Cardiac muscle cell (in vitro differentiated cells and primary cell): ENCODE measurements at regions not wholly inside any gene's neighbourhood (a gene's known extent, or its start where the extent isn't known, plus 50 kb on each side); places are given as distances from the start of the nearest gene placed in this dataset.

Source experiments
- DNase-seq, 2 donors: peaks; one replicate each; pipeline versions ENCODE4 v3.0.0 to v3.0.0-alpha.2; 2010 to 2017; ENCODE audit warnings: low read depth in 1 of 2, low spot score in 1 of 2
- H3K27ac ChIP-seq: fragments of 200-600 bp; sonication (generic); 2 replicates; pipeline ENCODE4 v1.5.1; 2016
- H3K27me3 ChIP-seq: fragments of 200-600 bp; sonication (generic); 2 replicates; pipeline ENCODE4 v1.6.0; 2016; ENCODE audit warnings: control low read depth
- H3K36me3 ChIP-seq: fragments of 200-600 bp; sonication (generic); 2 replicates; pipeline ENCODE4 v1.5.1; 2016; ENCODE audit warnings: control low read depth
- H3K4me1 ChIP-seq: fragments of 200-600 bp; sonication (generic); 2 replicates; pipeline ENCODE4 v1.8.1; 2017; ENCODE audit warnings: low read depth, mild to moderate bottlenecking, mixed run types
- H3K4me3 ChIP-seq: fragments of 200-600 bp; sonication (generic); 2 replicates; pipeline ENCODE4 v1.5.1; 2016; ENCODE audit warnings: mild to moderate bottlenecking
- H3K9me3 ChIP-seq: fragments of 200-600 bp; sonication (generic); 2 replicates; pipeline ENCODE4 v1.5.1; 2017; ENCODE audit warnings: low read depth, mild to moderate bottlenecking, control low read depth
- TF ChIP-seq, protein P1 (sequence below): IDR thresholded peaks from 2 replicates; pipeline ENCODE4 v1.5.1; 2012; ENCODE audit warnings: low read depth, mild to moderate bottlenecking, low read length

GRCh38 chr6:163965426-163966348 is 551.2 kb downstream of the QKI start:
- H3K4me3 ChIP-seq = no peak overlapping the region
- TF ChIP-seq, protein P1, sequence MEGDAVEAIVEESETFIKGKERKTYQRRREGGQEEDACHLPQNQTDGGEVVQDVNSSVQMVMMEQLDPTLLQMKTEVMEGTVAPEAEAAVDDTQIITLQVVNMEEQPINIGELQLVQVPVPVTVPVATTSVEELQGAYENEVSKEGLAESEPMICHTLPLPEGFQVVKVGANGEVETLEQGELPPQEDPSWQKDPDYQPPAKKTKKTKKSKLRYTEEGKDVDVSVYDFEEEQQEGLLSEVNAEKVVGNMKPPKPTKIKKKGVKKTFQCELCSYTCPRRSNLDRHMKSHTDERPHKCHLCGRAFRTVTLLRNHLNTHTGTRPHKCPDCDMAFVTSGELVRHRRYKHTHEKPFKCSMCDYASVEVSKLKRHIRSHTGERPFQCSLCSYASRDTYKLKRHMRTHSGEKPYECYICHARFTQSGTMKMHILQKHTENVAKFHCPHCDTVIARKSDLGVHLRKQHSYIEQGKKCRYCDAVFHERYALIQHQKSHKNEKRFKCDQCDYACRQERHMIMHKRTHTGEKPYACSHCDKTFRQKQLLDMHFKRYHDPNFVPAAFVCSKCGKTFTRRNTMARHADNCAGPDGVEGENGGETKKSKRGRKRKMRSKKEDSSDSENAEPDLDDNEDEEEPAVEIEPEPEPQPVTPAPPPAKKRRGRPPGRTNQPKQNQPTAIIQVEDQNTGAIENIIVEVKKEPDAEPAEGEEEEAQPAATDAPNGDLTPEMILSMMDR = no peak
- no peaks in the 10 kb centered on the region for H3K36me3 ChIP-seq
- H3K9me3 ChIP-seq = no peaks in the 10 kb centered on the region
- H3K27ac ChIP-seq = peak overlapping the region; percentile 93
- H3K27me3 ChIP-seq = no peaks in the 10 kb centered on the region
- DNase-seq = peak in 1 of 2 donors; percentile 55
- H3K4me1 ChIP-seq = peaks cover 40% of the 10 kb centered on the region

- no peaks in the 10 kb centered on the region for H3K36me3 ChIP-seq
- DNase-seq = no peak
- H3K4me3 ChIP-seq = no peak overlapping the region
- TF ChIP-seq, protein P1 = no peak
- H3K27me3 ChIP-seq = no peaks in the 10 kb centered on the region
- H3K27ac ChIP-seq = peak overlapping the region; percentile 93
- H3K4me1 ChIP-seq = peaks cover 44% of the 10 kb centered on the region
- H3K9me3 ChIP-seq = no peaks in the 10 kb centered on the region
Measured at GRCh38 chr6:163964789-163965188, 550.3 kb downstream of the QKI start.

DNA sequence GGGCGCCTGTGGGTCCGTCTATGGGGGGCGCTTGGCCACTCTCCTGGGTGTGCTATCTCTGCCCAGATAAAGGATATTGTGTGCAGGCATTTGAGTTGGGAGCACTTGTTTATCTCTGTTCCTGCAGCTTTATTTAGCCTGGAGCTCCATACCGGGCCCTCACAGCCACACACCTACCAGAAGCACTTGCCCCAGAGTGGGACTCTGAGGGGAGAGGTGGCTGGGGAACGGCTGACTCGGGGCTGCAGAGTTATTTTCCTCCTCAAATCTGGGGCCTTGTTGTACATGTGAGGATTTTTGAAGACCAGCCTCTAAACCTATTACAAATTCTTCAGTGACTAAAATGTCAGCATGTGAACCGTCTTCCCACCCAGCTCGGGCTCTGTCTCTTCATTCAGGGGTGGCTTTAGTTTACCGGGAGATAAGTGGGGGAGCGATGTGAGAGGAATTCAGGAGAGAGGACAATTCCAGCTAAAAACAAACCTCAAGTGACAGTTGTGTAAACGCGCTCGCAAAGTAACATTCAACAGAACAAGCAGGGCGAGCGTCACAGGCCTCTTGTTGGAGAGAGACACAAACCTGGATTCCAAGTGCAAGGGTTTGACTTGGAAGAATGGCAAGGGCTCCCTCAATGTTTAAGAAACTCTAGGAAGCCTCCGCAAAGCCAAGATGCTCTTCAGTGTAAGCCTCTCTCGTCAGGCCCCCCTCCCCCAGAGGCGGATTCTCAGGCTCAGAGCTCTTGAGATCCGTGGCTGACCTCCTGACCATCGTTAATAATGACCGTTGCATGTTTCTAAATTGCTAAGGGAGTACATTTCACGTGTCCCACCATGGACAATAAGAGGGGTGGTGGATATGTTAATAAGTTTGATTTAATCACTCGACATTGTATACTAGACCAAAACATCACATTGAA is 548.9 kb downstream of the QKI start:
- TF ChIP-seq, protein P1 = no peak
- H3K9me3 ChIP-seq = no peaks in the 10 kb centered on the region
- H3K27ac ChIP-seq = peak overlapping the region; percentile 93
- H3K36me3 ChIP-seq = no peaks in the 10 kb centered on the region
- no peak overlapping the region for H3K4me3 ChIP-seq
- H3K4me1 ChIP-seq = peaks cover 45% of the 10 kb centered on the region
- H3K27me3 ChIP-seq = no peaks in the 10 kb centered on the region
- DNase-seq = peak in 1 of 2 donors; percentile 49

DNA sequence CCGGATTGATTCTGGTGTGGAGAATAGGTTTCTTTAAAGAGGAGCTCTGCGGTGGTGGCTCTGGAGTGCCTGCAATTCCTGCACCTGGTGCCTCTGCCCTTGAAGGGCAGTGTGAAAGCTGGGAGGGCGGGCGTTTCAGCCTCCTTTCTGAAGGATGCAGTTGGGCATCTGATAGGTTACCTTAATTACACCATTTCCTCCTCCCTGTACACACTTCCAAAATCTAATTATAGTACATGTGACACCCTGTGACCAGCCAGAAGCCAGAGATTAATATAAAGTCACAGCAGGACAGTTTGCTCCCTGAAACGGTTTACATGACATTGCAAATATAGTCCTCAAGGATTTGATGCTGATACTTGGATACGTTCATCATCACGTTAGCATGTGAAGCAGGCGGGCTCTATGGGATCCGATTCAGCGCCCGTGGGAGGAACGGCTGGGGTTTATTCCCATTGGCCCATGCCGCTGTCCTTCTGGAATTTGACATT is 548.2 kb downstream of the QKI start:
- Histone ChIP-seq H3K27ac (peak overlapping the region; percentile 93), H3K27me3 (no peaks in the 10 kb centered on the region), H3K4me1 (peaks cover 47% of the 10 kb centered on the region), H3K36me3 (no peaks in the 10 kb centered on the region), H3K4me3 (no peak overlapping the region), H3K9me3 (no peaks in the 10 kb centered on the region)
- TF ChIP-seq, protein P1 = no peak
- peak in 1 of 2 donors; percentile 43 for DNase-seq

DNA sequence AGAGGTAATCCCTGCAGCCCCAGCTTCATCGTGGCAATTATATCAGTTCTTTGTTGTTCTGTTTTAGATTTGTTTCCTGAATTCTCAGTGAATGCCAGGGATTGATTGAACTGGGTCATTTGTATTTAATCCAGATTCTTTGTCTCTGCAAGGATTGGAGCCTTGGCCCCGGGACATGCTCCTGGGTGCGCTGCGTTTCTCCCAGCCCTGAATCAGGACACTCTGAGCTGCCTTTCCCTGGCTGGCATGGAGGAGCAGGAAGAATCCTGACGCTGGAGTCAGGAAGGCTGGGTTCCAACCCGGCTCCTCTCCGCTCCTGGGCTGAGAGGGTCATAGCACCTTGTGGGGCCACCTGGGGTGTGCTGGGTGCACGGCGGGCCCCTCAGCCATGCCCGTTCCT is 545.6 kb downstream of the QKI start:
- H3K27ac ChIP-seq = no peak overlapping the region
- H3K27me3 ChIP-seq = no peaks in the 10 kb centered on the region
- peaks cover 39% of the 10 kb centered on the region for H3K4me1 ChIP-seq
- no peak for DNase-seq
- no peak overlapping the region for H3K4me3 ChIP-seq
- H3K9me3 ChIP-seq = no peaks in the 10 kb centered on the region
- no peaks in the 10 kb centered on the region for H3K36me3 ChIP-seq
- TF ChIP-seq, protein P1 = no peak
